Vagina (tissue), 2 donors: ENCODE measurements at regions not wholly inside any gene's neighbourhood (a gene's known extent, or its start where the extent isn't known, plus 50 kb on each side); places are given as distances from the start of the nearest gene placed in this dataset.

ENCODE experiments used
- POLR2A ChIP-seq, 2 donors: fragments of 450-650 bp; IDR thresholded peaks; one replicate each; pipeline ENCODE4 v1.6.1; 2017; ENCODE audit warnings: antibody characterized with exemption in 2 of 2, mild to moderate bottlenecking in 2 of 2, moderate library complexity in 2 of 2
- TF ChIP-seq, protein P1 (sequence below), 3 experiments: fragments of 450-650 bp in 2 of 3; fragments of 200-600 bp in 1 of 3; sonication (generic) in 1 of 3; IDR thresholded peaks; one replicate each; pipeline ENCODE4 v1.5.1; 2017 to 2019; ENCODE audit warnings: antibody characterized with exemption in 3 of 3, mild to moderate bottlenecking in 2 of 3, moderate library complexity in 2 of 3

DNA sequence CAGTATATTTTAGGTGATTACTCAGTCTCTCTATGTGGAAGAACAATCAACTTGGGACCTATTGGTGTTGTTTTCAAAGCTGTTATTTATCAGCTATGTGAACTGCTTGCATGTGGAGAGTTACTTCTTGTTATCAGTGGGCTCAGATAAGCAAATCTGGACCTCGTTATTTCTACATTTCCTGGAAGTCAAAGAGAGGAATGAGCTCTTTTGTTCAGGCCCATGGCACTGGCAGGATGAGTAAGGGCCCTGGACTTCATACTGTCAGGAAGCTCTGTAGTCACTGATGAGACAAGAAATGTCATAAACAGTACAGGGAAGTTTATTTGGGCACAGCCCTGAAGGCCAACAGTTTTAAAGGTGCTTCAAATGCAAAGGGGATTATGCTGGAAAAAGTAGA is 760.6 kb upstream of the EPHA5 start:
- no peak for TF ChIP-seq POLR2A (IDR thresholded peaks at IDR 0.05)
- TF ChIP-seq, protein P1, sequence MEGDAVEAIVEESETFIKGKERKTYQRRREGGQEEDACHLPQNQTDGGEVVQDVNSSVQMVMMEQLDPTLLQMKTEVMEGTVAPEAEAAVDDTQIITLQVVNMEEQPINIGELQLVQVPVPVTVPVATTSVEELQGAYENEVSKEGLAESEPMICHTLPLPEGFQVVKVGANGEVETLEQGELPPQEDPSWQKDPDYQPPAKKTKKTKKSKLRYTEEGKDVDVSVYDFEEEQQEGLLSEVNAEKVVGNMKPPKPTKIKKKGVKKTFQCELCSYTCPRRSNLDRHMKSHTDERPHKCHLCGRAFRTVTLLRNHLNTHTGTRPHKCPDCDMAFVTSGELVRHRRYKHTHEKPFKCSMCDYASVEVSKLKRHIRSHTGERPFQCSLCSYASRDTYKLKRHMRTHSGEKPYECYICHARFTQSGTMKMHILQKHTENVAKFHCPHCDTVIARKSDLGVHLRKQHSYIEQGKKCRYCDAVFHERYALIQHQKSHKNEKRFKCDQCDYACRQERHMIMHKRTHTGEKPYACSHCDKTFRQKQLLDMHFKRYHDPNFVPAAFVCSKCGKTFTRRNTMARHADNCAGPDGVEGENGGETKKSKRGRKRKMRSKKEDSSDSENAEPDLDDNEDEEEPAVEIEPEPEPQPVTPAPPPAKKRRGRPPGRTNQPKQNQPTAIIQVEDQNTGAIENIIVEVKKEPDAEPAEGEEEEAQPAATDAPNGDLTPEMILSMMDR (IDR thresholded peaks at IDR 0.05): no peak
